ENCODE measurements at regions not wholly inside any gene's neighbourhood (a gene's known extent, or its start where the extent isn't known, plus 50 kb on each side); places are given as distances from the start of the nearest gene placed in this dataset.

DNA sequence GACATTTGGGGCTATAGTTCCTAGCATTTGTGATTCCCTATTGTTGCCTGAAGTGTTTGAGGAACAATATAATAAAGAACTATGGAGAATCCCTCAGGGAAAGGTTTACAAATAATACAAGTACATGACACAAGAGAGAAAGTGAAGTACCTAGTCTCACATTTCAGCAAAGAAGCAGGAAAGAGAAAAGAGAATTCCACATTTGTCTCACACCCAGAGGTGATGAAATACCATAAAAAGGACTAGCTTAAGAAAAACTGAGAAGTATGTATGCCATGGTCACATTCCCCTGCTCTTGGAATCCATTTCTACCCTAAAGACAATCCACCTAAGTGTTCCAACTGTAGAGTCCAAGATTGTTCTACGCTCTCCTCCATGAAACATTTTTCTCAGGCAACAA, 79.0 kb upstream of the TARS1 start:
- Histone ChIP-seq H3K27me3 (ENCODE audit: insufficient read depth, low read depth, low read length) (no peaks in the 10 kb centered on the region), H3K9me2 (ENCODE audit: insufficient read depth, low read length) (no peaks in the 10 kb centered on the region), H3F3A (ENCODE audit: insufficient read depth, low read length, poor library complexity, severe bottlenecking) (no peaks in the 10 kb centered on the region), H2AFZ (ENCODE audit: low read depth, low read length) (no peak overlapping the region), H4K20me1 (ENCODE audit: insufficient read depth) (no peaks in the 10 kb centered on the region), H3K4me3 (ENCODE audit: low read length) (no peak overlapping the region), H3K9ac (ENCODE audit: low read length) (no peak overlapping the region), H3K9me3 (ENCODE audit: low read length) (no peaks in the 10 kb centered on the region), H3K27ac (ENCODE audit: low read length) (no peak overlapping the region), H3K79me2 (replicated peaks; ENCODE audit: insufficient read depth, low read length) (no peaks in the 10 kb centered on the region), H3K36me3 (ENCODE audit: insufficient read depth, low read length) (no peaks in the 10 kb centered on the region), H3K4me2 (ENCODE audit: low read length) (no peak overlapping the region)
- no peak for TF ChIP-seq TAF1 (IDR thresholded peaks at IDR 0.05; ENCODE audit: low read depth)
- TF ChIP-seq CTCF (IDR thresholded peaks at IDR 0.05; ENCODE audit: poor library complexity, severe bottlenecking), result no peak
- TF ChIP-seq, protein P1, sequence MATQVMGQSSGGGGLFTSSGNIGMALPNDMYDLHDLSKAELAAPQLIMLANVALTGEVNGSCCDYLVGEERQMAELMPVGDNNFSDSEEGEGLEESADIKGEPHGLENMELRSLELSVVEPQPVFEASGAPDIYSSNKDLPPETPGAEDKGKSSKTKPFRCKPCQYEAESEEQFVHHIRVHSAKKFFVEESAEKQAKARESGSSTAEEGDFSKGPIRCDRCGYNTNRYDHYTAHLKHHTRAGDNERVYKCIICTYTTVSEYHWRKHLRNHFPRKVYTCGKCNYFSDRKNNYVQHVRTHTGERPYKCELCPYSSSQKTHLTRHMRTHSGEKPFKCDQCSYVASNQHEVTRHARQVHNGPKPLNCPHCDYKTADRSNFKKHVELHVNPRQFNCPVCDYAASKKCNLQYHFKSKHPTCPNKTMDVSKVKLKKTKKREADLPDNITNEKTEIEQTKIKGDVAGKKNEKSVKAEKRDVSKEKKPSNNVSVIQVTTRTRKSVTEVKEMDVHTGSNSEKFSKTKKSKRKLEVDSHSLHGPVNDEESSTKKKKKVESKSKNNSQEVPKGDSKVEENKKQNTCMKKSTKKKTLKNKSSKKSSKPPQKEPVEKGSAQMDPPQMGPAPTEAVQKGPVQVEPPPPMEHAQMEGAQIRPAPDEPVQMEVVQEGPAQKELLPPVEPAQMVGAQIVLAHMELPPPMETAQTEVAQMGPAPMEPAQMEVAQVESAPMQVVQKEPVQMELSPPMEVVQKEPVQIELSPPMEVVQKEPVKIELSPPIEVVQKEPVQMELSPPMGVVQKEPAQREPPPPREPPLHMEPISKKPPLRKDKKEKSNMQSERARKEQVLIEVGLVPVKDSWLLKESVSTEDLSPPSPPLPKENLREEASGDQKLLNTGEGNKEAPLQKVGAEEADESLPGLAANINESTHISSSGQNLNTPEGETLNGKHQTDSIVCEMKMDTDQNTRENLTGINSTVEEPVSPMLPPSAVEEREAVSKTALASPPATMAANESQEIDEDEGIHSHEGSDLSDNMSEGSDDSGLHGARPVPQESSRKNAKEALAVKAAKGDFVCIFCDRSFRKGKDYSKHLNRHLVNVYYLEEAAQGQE (IDR thresholded peaks at IDR 0.05; ENCODE audit: borderline replicate concordance), result no peak
- TF ChIP-seq POLR2AphosphoS5 (IDR thresholded peaks at IDR 0.05), result no peak
- no peak for TF ChIP-seq RAD21 (conservative IDR thresholded peaks at IDR 0.05)
- no peak for TF ChIP-seq EZH2 (IDR thresholded peaks at IDR 0.05; ENCODE audit: borderline replicate concordance, insufficient read depth, low read length, poor library complexity, severe bottlenecking)
- no peak for TF ChIP-seq MXI1 (conservative IDR thresholded peaks at IDR 0.05; ENCODE audit: poor library complexity, severe bottlenecking)
- TF ChIP-seq SMC3 (conservative IDR thresholded peaks at IDR 0.05; ENCODE audit: poor library complexity), result no peak
- TF ChIP-seq EP300 (conservative IDR thresholded peaks at IDR 0.05; ENCODE audit: poor library complexity, severe bottlenecking), result no peak

GRCh38 chr5:33362915-33363314, 77.8 kb upstream of the TARS1 start:
- H3K27me3 ChIP-seq (ENCODE audit: insufficient read depth, low read depth, low read length), result no peaks in the 10 kb centered on the region
- H3K9me2 ChIP-seq (ENCODE audit: insufficient read depth, low read length), result no peaks in the 10 kb centered on the region
- no peaks in the 10 kb centered on the region for H3K9me3 ChIP-seq (ENCODE audit: low read length)
- H4K20me1 ChIP-seq (ENCODE audit: insufficient read depth), result no peaks in the 10 kb centered on the region
- no peak overlapping the region for H3K4me3 ChIP-seq (ENCODE audit: low read length)
- H2AFZ ChIP-seq (ENCODE audit: low read depth, low read length), result no peak overlapping the region
- TF ChIP-seq CTCF (IDR thresholded peaks at IDR 0.05; ENCODE audit: poor library complexity, severe bottlenecking) (no peak), EZH2 (IDR thresholded peaks at IDR 0.05; ENCODE audit: borderline replicate concordance, insufficient read depth, low read length, poor library complexity, severe bottlenecking) (no peak), MXI1 (conservative IDR thresholded peaks at IDR 0.05; ENCODE audit: poor library complexity, severe bottlenecking) (no peak)
- TF ChIP-seq, protein P1 (IDR thresholded peaks at IDR 0.05; ENCODE audit: borderline replicate concordance), result no peak
- no peaks in the 10 kb centered on the region for H3K36me3 ChIP-seq (ENCODE audit: insufficient read depth, low read length)
- no peaks in the 10 kb centered on the region for H3F3A ChIP-seq (ENCODE audit: insufficient read depth, low read length, poor library complexity, severe bottlenecking)
- no peak overlapping the region for H3K4me2 ChIP-seq (ENCODE audit: low read length)
- no peaks in the 10 kb centered on the region for H3K79me2 ChIP-seq (replicated peaks; ENCODE audit: insufficient read depth, low read length)
- no peak overlapping the region for H3K9ac ChIP-seq (ENCODE audit: low read length)
- no peak overlapping the region for H3K27ac ChIP-seq (ENCODE audit: low read length)

All from neural cell (in vitro differentiated cells).